GM23338 (cell line): ENCODE measurements at regions not wholly inside any gene's neighbourhood (a gene's known extent, or its start where the extent isn't known, plus 50 kb on each side); places are given as distances from the start of the nearest gene placed in this dataset.
"Not testable (repeated sequence)": the region's sequence is repeated elsewhere in the genome, so short reads cannot be mapped to it uniquely, and the experiment has no call there.

Experiments
- ATAC-seq: fragments of 200-7000 bp; cut with Tn5 transposase; 3 replicates; pipeline ENCODE4 v1.9.1; 2020
- DNase-seq: peaks from one replicate; pipeline ENCODE4 v3.0.0-alpha.2; 2015; ENCODE audit warnings: low spot score
- H2AFZ ChIP-seq: fragments of 200-600 bp; sonication (generic); 2 replicates; pipeline ENCODE4 v1.8.0; 2016; ENCODE audit warnings: antibody characterized with exemption, mild to moderate bottlenecking, moderate library complexity
- H3F3A ChIP-seq: fragments of 200-600 bp; sonication (generic); replicated peaks from 2 replicates; pipeline ENCODE4 v1.8.0; 2017; ENCODE audit warnings: antibody characterized with exemption, mixed run types, low read depth
- H3K27ac ChIP-seq: fragments of 200-600 bp; sonication (generic); 2 replicates; pipeline ENCODE4 v1.6.1; 2016; ENCODE audit warnings: low read depth
- H3K27me3 ChIP-seq: fragments of 200-600 bp; sonication (generic); 2 replicates; pipeline ENCODE4 v1.8.0; 2016; ENCODE audit warnings: mild to moderate bottlenecking, mixed run types, moderate library complexity; ENCODE audit not compliant: insufficient read depth
- H3K36me3 ChIP-seq: fragments of 200-600 bp; sonication (generic); 2 replicates; pipeline ENCODE4 v1.8.0; 2016; ENCODE audit warnings: mild to moderate bottlenecking; ENCODE audit not compliant: insufficient read depth
- H3K4me1 ChIP-seq: fragments of 200-600 bp; sonication (generic); 2 replicates; pipeline ENCODE4 v1.8.0; 2016; ENCODE audit warnings: mild to moderate bottlenecking, moderate library complexity; ENCODE audit not compliant: insufficient read depth
- H3K4me2 ChIP-seq: fragments of 200-600 bp; sonication (generic); 2 replicates; pipeline ENCODE4 v1.7.1; 2017; ENCODE audit warnings: mixed run types
- H3K4me3 ChIP-seq: fragments of 200-600 bp; sonication (generic); 2 replicates; pipeline ENCODE4 v1.6.1; 2016; ENCODE audit warnings: mixed run types
- H3K79me2 ChIP-seq: fragments of 200-600 bp; sonication (generic); replicated peaks from 2 replicates; pipeline ENCODE4 v1.8.0; 2017; ENCODE audit warnings: mild to moderate bottlenecking; ENCODE audit not compliant: insufficient read depth
- H3K9me2 ChIP-seq: fragments of 200-600 bp; sonication (generic); 2 replicates; pipeline ENCODE4 v1.8.0; 2017; ENCODE audit not compliant: insufficient read depth
- H4K20me1 ChIP-seq: fragments of 200-600 bp; sonication (generic); replicated peaks from 2 replicates; pipeline ENCODE4 v1.8.0; 2017; ENCODE audit warnings: mild to moderate bottlenecking; ENCODE audit not compliant: insufficient read depth
- H3K27ac Mint-ChIP-seq: 2 replicates; pipeline ENCODE4 v1.8.0; 2020; ENCODE audit warnings: inconsistent platforms, mild to moderate bottlenecking, moderate library complexity, mixed read lengths
- H3K27me3 Mint-ChIP-seq: 3 replicates; pipeline ENCODE4 v1.8.0; 2022; ENCODE audit warnings: low read depth, mild to moderate bottlenecking, moderate library complexity, mixed read lengths, inconsistent platforms; ENCODE audit not compliant: insufficient read depth, poor library complexity
- H3K36me3 Mint-ChIP-seq: 3 replicates; pipeline ENCODE4 v1.8.0; 2021; ENCODE audit warnings: low read depth, mild to moderate bottlenecking, inconsistent platforms, moderate library complexity, mixed read lengths
- H3K4me1 Mint-ChIP-seq: 3 replicates; pipeline ENCODE4 v1.8.0; 2020; ENCODE audit warnings: mild to moderate bottlenecking, inconsistent platforms, mixed read lengths
- H3K4me3 Mint-ChIP-seq: 3 replicates; pipeline ENCODE4 v1.8.0; 2021; ENCODE audit warnings: moderate library complexity, mild to moderate bottlenecking, inconsistent platforms, mixed read lengths
- H3K9me3 Mint-ChIP-seq: 3 replicates; pipeline ENCODE4 v1.8.0; 2020; ENCODE audit warnings: moderate library complexity, mild to moderate bottlenecking, inconsistent platforms, mixed read lengths
- CREB1 ChIP-seq: fragments of 250-450 bp; sonication (Bioruptor Pico); IDR thresholded peaks from 2 replicates; pipeline ENCODE4 v1.5.0; 2020; ENCODE audit warnings: low read depth, mild to moderate bottlenecking, moderate library complexity
- CTCF ChIP-seq, 2 experiments: fragments of 200-600 bp in 1 of 2; sonication (generic) in 1 of 2; conservative IDR thresholded peaks; 2 replicates each; pipeline versions ENCODE4 v1.5.1 to v1.6.1; 2016 to 2017; ENCODE audit warnings: antibody characterized with exemption in 2 of 2, low read depth in 2 of 2, mild to moderate bottlenecking in 2 of 2, moderate library complexity in 1 of 2
- ETS1 ChIP-seq: IDR thresholded peaks from 2 replicates; pipeline ENCODE4 v1.6.1; 2016; ENCODE audit warnings: antibody characterized with exemption
- EZH2 ChIP-seq: fragments of 200-600 bp; sonication (generic); IDR thresholded peaks from one replicate; pipeline ENCODE4 v1.8.0; 2017; ENCODE audit warnings: antibody characterized with exemption, mild to moderate bottlenecking, low read depth; ENCODE audit not compliant: unreplicated experiment
- JUNB ChIP-seq: IDR thresholded peaks from one replicate; pipeline ENCODE4 v1.6.1; 2016; ENCODE audit warnings: antibody characterized with exemption; ENCODE audit not compliant: unreplicated experiment
- NANOG ChIP-seq: IDR thresholded peaks from 2 replicates; pipeline ENCODE4 v1.6.1; 2016; ENCODE audit warnings: antibody characterized with exemption, borderline replicate concordance
- POLR2AphosphoS5 ChIP-seq: IDR thresholded peaks from 2 replicates; pipeline ENCODE4 v1.6.1; 2016; ENCODE audit warnings: antibody characterized with exemption, low read depth
- STAT1 ChIP-seq: IDR thresholded peaks from one replicate; pipeline ENCODE4 v1.6.1; 2016; ENCODE audit warnings: antibody characterized with exemption; ENCODE audit not compliant: unreplicated experiment
- ZNF114 ChIP-seq: fragments of 250-450 bp; sonication (Bioruptor Pico); IDR thresholded peaks from 2 replicates; pipeline ENCODE4 v1.5.0; 2020; ENCODE audit warnings: mild to moderate bottlenecking, moderate library complexity
- ZNF331 ChIP-seq: fragments of 250-450 bp; sonication (Bioruptor Pico); IDR thresholded peaks from 2 replicates; pipeline ENCODE4 v1.5.0; 2020; ENCODE audit warnings: low read depth, mild to moderate bottlenecking, moderate library complexity
- ZNF462 ChIP-seq: fragments of 250-450 bp; sonication (Bioruptor Pico); IDR thresholded peaks from 2 replicates; pipeline ENCODE4 v1.5.0; 2020; ENCODE audit warnings: mild to moderate bottlenecking, moderate library complexity

- H3K36me3 Mint-ChIP-seq, H3K4me3 ChIP-seq, H3K36me3 ChIP-seq, H3K4me2 ChIP-seq, H3K79me2 ChIP-seq, H3K27me3 Mint-ChIP-seq, H3K27ac Mint-ChIP-seq, H3K27ac ChIP-seq, H2AFZ ChIP-seq, H4K20me1 ChIP-seq, H3F3A ChIP-seq, H3K4me3 Mint-ChIP-seq, H3K9me2 ChIP-seq, H3K27me3 ChIP-seq, H3K4me1 ChIP-seq, H3K9me3 Mint-ChIP-seq, ATAC-seq, H3K4me1 Mint-ChIP-seq, DNase-seq: not testable (repeated sequence)
These were observed 89.2 kb upstream of the KLHL14 start for GRCh38 chr18:32862031-32862430.

GRCh38 chr18:32851936-32852335, 79.1 kb upstream of the KLHL14 start:
- Mint-ChIP-seq H3K4me3 (no peak overlapping the region), H3K9me3 (peaks cover 16% of the 10 kb centered on the region; the same call in 2 of the 3 replicates), H3K27ac (no peak overlapping the region), H3K36me3 (peaks cover 14% of the 10 kb centered on the region; the same call in 2 of the 3 replicates), H3K4me1 (peaks cover 18% of the 10 kb centered on the region), H3K27me3 (no peaks in the 10 kb centered on the region)
- DNase-seq, result no peak
- Histone ChIP-seq H3K36me3 (no peaks in the 10 kb centered on the region), H3K27me3 (no peaks in the 10 kb centered on the region), H3K4me2 (no peak overlapping the region), H2AFZ (no peak overlapping the region), H3K4me1 (peaks cover 7% of the 10 kb centered on the region; the same call in 1 of the 2 replicates), H3K79me2 (no peaks in the 10 kb centered on the region), H3F3A (no peaks in the 10 kb centered on the region), H3K27ac (no peak overlapping the region), H3K4me3 (no peak overlapping the region), H3K9me2 (no peaks in the 10 kb centered on the region), H4K20me1 (no peaks in the 10 kb centered on the region)
- ATAC-seq, result no peak
- TF ChIP-seq ZNF331, result no peak
- TF ChIP-seq ZNF114, result no peak
- TF ChIP-seq STAT1, result no peak
- no peak for TF ChIP-seq EZH2
- TF ChIP-seq CREB1 (CRISPR knock-in tag), result no peak
- TF ChIP-seq ZNF462 (CRISPR knock-in tag), result no peak
- TF ChIP-seq NANOG, result no peak
- no peak for TF ChIP-seq JUNB
- TF ChIP-seq ETS1, result no peak
- no peak for TF ChIP-seq CTCF (conservative IDR thresholded peaks at IDR 0.05; ENCODE audit: low read depth in 2 of 2)
- no peak for TF ChIP-seq POLR2AphosphoS5
